ENCODE measurements at regions not wholly inside any gene's neighbourhood (a gene's known extent, or its start where the extent isn't known, plus 50 kb on each side); places are given as distances from the start of the nearest gene placed in this dataset.

DNA sequence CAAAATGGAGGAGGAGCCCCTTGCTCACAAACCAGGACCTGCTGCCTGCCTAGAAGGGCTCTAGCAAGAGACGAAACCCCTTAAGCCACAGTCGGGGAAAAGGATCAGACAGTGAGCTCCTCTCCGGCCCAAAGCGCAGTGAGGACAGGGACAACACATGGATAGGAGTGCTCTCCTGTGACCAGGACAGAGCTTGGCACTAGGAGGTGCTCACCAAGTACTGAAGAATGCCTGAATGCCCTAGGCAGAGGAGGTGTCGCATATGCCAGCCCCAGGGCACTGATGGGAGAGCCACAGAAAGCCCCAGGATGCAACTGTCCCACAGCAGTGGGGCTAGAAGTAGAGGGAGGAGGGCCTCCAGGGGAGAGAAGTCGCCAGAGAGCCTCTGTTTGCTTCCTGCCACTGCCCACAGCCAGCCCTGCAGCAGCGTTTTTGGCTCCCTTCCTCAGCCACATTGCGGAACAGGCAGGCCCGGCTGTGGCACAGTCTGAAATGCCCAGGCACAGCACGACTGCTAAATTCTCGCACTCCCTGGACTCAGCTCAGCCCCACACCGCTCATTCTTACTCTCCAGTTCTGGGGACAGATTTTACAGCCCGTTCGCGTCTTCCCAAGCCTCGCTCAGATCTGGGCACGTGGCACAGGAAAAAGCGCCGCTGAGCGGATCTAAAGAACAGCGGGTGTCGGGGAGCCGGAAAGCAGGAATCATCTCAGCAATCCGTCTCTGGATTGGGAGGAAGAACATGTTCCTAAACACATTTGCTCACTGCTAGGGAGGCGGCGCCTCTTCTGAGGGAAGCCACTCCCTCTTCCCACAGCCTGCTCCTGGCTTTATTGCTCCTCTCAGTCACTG is 98.7 kb upstream of the POU3F3 start:
- TF ChIP-seq ZNF558 (tag by site-specific recombination; IDR thresholded peaks at IDR 0.05) (no peak), ZNF701 (tag by site-specific recombination; IDR thresholded peaks at IDR 0.05) (no peak), GFI1B (tag by site-specific recombination; IDR thresholded peaks at IDR 0.05) (no peak)
- TF ChIP-seq, protein P1, sequence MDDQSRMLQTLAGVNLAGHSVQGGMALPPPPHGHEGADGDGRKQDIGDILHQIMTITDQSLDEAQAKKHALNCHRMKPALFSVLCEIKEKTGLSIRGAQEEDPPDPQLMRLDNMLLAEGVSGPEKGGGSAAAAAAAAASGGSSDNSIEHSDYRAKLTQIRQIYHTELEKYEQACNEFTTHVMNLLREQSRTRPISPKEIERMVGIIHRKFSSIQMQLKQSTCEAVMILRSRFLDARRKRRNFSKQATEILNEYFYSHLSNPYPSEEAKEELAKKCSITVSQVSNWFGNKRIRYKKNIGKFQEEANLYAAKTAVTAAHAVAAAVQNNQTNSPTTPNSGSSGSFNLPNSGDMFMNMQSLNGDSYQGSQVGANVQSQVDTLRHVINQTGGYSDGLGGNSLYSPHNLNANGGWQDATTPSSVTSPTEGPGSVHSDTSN (CRISPR knock-in tag; IDR thresholded peaks at IDR 0.05): no peak
- TF ChIP-seq, protein P2, sequence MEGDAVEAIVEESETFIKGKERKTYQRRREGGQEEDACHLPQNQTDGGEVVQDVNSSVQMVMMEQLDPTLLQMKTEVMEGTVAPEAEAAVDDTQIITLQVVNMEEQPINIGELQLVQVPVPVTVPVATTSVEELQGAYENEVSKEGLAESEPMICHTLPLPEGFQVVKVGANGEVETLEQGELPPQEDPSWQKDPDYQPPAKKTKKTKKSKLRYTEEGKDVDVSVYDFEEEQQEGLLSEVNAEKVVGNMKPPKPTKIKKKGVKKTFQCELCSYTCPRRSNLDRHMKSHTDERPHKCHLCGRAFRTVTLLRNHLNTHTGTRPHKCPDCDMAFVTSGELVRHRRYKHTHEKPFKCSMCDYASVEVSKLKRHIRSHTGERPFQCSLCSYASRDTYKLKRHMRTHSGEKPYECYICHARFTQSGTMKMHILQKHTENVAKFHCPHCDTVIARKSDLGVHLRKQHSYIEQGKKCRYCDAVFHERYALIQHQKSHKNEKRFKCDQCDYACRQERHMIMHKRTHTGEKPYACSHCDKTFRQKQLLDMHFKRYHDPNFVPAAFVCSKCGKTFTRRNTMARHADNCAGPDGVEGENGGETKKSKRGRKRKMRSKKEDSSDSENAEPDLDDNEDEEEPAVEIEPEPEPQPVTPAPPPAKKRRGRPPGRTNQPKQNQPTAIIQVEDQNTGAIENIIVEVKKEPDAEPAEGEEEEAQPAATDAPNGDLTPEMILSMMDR (tag by site-specific recombination; IDR thresholded peaks at IDR 0.05): no peak
- TF ChIP-seq, protein P3, sequence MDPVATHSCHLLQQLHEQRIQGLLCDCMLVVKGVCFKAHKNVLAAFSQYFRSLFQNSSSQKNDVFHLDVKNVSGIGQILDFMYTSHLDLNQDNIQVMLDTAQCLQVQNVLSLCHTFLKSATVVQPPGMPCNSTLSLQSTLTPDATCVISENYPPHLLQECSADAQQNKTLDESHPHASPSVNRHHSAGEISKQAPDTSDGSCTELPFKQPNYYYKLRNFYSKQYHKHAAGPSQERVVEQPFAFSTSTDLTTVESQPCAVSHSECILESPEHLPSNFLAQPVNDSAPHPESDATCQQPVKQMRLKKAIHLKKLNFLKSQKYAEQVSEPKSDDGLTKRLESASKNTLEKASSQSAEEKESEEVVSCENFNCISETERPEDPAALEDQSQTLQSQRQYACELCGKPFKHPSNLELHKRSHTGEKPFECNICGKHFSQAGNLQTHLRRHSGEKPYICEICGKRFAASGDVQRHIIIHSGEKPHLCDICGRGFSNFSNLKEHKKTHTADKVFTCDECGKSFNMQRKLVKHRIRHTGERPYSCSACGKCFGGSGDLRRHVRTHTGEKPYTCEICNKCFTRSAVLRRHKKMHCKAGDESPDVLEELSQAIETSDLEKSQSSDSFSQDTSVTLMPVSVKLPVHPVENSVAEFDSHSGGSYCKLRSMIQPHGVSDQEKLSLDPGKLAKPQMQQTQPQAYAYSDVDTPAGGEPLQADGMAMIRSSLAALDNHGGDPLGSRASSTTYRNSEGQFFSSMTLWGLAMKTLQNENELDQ (tag by site-specific recombination; IDR thresholded peaks at IDR 0.05; ENCODE audit: low read depth): no peak
- TF ChIP-seq, protein P4, sequence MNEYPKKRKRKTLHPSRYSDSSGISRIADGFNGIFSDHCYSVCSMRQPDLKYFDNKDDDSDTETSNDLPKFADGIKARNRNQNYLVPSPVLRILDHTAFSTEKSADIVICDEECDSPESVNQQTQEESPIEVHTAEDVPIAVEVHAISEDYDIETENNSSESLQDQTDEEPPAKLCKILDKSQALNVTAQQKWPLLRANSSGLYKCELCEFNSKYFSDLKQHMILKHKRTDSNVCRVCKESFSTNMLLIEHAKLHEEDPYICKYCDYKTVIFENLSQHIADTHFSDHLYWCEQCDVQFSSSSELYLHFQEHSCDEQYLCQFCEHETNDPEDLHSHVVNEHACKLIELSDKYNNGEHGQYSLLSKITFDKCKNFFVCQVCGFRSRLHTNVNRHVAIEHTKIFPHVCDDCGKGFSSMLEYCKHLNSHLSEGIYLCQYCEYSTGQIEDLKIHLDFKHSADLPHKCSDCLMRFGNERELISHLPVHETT (tag by site-specific recombination; IDR thresholded peaks at IDR 0.05): no peak
